ENCODE measurements at regions not wholly inside any gene's neighbourhood (a gene's known extent, or its start where the extent isn't known, plus 50 kb on each side); places are given as distances from the start of the nearest gene placed in this dataset.

DNA sequence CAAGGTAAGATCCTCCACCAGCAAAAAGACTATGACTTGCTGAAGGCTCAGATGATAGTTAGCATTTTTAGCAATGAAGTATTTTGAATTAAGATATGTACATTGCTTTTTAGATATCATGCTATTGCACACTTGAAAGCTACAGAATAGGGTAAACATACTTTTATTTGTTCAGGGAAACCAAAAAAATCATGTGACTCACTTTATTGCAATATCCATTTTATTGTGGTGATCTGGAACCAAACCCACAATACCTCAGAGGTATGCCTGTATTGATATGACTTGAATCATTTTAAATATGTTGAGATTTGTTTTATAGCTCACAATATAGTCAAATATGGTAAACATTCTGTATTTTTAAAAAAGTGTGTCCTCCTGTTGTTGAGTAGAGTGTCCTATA is 96.1 kb downstream of the DIO3 start:
- in situ Hi-C loops (cut with MboI): no loop called here
- Histone ChIP-seq H2AFZ (ENCODE audit: control insufficient read depth, low read depth, low read length) (no peak overlapping the region), H3K79me2 (ENCODE audit: control insufficient read depth, insufficient read depth, low read length) (no peaks in the 10 kb centered on the region), H3K36me3 (ENCODE audit: control insufficient read depth in 2 of 2, insufficient read depth in 2 of 2, low read length in 1 of 2) (no peaks in the 10 kb centered on the region), H4K20me1 (ENCODE audit: control insufficient read depth, insufficient read depth) (no peaks in the 10 kb centered on the region), H3K9me3 (replicated peaks; ENCODE audit: control insufficient read depth, insufficient read depth, low read length) (no peaks in the 10 kb centered on the region), H3K4me3 (no peak overlapping the region), H3K9ac (ENCODE audit: control insufficient read depth, insufficient read depth, low read length) (no peak overlapping the region), H3K4me1 (ENCODE audit: control insufficient read depth, insufficient read depth, low read length) (no peaks in the 10 kb centered on the region), H3K27me3 (replicated peaks in 1 of 2; ENCODE audit: control insufficient read depth in 2 of 2, insufficient read depth in 2 of 2, low read length in 1 of 2) (no peaks in the 10 kb centered on the region; a peak in 2 of 4 replicates), H3K27ac (ENCODE audit: control insufficient read depth, insufficient read depth) (no peak overlapping the region), H3K4me2 (ENCODE audit: control insufficient read depth, insufficient read depth) (no peak overlapping the region)
- BruUV-seq (replicated peaks): no TSS peak
- ChIA-PET POLR2A (no interaction called here), CTCF (no interaction called here), SMC1A (ENCODE audit: uncharacterized antibody, unreplicated experiment) (no interaction called here), RAD21 (ENCODE audit: unreplicated experiment) (no interaction called here)
- intact Hi-C loops (cut with micrococcal nuclease; ENCODE audit: unreplicated experiment): no loop called here
- TF ChIP-seq CHD1 (IDR thresholded peaks at IDR 0.05; ENCODE audit: low read depth, low read length) (no peak), IKZF2 (IDR thresholded peaks at IDR 0.05) (no peak)
- FAIRE-seq (no peak), ATAC-seq (no peak), DNase-seq (ENCODE audit: low read depth, low spot score) (no peak)

DNA sequence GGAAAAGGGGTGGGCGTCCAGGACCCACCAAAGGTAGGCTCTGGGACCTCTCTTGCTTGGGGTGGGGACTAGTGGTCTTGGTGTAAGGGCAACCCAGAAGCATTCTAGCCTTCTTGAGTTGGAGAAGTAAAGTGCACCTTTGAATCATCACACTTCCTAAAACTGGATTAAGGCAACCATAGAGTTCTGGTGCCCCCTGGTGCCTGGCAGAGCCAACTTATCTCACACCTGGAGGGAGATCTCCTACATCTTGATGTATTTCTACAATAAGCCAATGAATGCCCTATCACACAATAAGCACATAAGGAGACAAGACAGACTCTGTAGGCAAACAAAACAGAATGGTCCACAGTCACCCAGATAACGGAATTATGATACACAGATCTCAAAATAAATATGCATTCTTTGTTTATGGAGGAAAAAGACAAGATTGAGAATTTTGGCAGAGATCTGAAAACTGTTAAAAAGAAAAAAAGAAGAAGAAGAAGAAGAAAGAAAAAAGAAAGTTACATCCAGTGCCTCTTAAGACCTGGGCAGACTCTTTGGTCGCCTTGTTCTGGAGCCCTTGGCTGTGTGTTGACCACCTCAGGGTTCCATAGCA is 95.9 kb upstream of the PPP2R5C start:
- Histone ChIP-seq H3K4me3 (no peak overlapping the region), H3K36me3 (ENCODE audit: control insufficient read depth in 2 of 2, insufficient read depth in 2 of 2, low read length in 1 of 2) (no peaks in the 10 kb centered on the region), H2AFZ (ENCODE audit: control insufficient read depth, low read depth, low read length) (no peak overlapping the region), H4K20me1 (ENCODE audit: control insufficient read depth, insufficient read depth) (no peaks in the 10 kb centered on the region), H3K9me3 (replicated peaks; ENCODE audit: control insufficient read depth, insufficient read depth, low read length) (no peaks in the 10 kb centered on the region; the same call in 2 of the 3 replicates), H3K79me2 (ENCODE audit: control insufficient read depth, insufficient read depth, low read length) (no peaks in the 10 kb centered on the region), H3K4me1 (ENCODE audit: control insufficient read depth, insufficient read depth, low read length) (no peaks in the 10 kb centered on the region), H3K27me3 (replicated peaks in 1 of 2; ENCODE audit: control insufficient read depth in 2 of 2, insufficient read depth in 2 of 2, low read length in 1 of 2) (no peaks in the 10 kb centered on the region), H3K4me2 (ENCODE audit: control insufficient read depth, insufficient read depth) (no peak overlapping the region), H3K27ac (ENCODE audit: control insufficient read depth, insufficient read depth) (no peak overlapping the region), H3K9ac (ENCODE audit: control insufficient read depth, insufficient read depth, low read length) (no peak overlapping the region)
- 6% methylated on average over 3 of the region's 3 CpGs for WGBS (ENCODE audit: insufficient coverage, insufficient replicate concordance, low lambda C conversion rate, missing lambda C conversion rate)
- ChIA-PET RAD21 (ENCODE audit: unreplicated experiment) (no interaction called here), SMC1A (ENCODE audit: uncharacterized antibody, unreplicated experiment) (no interaction called here), CTCF (interaction anchor here (1.2 kb wide), 1 partner anchor 11 kb away, joined by 3 read pairs; no protein-coding TSS in a partner anchor), POLR2A (no interaction called here)
- no TSS peak for BruUV-seq (replicated peaks)
- ATAC-seq (peak; percentile 82), FAIRE-seq (peak; percentile 56), DNase-seq (ENCODE audit: low read depth, low spot score) (no peak)
- intact Hi-C loops (cut with micrococcal nuclease; ENCODE audit: unreplicated experiment): no loop called here
- in situ Hi-C loops (cut with MboI): no loop called here
- no peak for TF ChIP-seq ZBED1 (IDR thresholded peaks at IDR 0.05; ENCODE audit: borderline replicate concordance)
- TF ChIP-seq POLR2A (IDR thresholded peaks at IDR 0.05; ENCODE audit: low read depth, low read length): no peak
- TF ChIP-seq EED (IDR thresholded peaks at IDR 0.05; ENCODE audit: low read depth): no peak
- no peak for TF ChIP-seq TCF3 (IDR thresholded peaks at IDR 0.05; ENCODE audit: borderline replicate concordance, insufficient read depth, low read depth, low read length)
- peak; percentile 35; the same call in 1 of the 2 replicates for TF ChIP-seq SPI1 (IDR thresholded peaks at IDR 0.05; ENCODE audit: borderline replicate concordance, insufficient read depth, low read depth, low read length)
- TF ChIP-seq, protein P1, sequence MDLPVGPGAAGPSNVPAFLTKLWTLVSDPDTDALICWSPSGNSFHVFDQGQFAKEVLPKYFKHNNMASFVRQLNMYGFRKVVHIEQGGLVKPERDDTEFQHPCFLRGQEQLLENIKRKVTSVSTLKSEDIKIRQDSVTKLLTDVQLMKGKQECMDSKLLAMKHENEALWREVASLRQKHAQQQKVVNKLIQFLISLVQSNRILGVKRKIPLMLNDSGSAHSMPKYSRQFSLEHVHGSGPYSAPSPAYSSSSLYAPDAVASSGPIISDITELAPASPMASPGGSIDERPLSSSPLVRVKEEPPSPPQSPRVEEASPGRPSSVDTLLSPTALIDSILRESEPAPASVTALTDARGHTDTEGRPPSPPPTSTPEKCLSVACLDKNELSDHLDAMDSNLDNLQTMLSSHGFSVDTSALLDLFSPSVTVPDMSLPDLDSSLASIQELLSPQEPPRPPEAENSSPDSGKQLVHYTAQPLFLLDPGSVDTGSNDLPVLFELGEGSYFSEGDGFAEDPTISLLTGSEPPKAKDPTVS (IDR thresholded peaks at IDR 0.05; ENCODE audit: low read depth, low read length): no peak
- no peak for TF ChIP-seq CBFB (IDR thresholded peaks at IDR 0.05; ENCODE audit: low read depth)
- TF ChIP-seq IRF4 (IDR thresholded peaks at IDR 0.05; ENCODE audit: low read depth, low read length): no peak
- no peak for TF ChIP-seq NKRF (conservative IDR thresholded peaks at IDR 0.05)
- TF ChIP-seq BMI1 (IDR thresholded peaks at IDR 0.05; ENCODE audit: borderline replicate concordance): no peak
- no peak for TF ChIP-seq SIX5 (IDR thresholded peaks at IDR 0.05; ENCODE audit: low read depth, low read length, severe bottlenecking)
- TF ChIP-seq ZNF207 (IDR thresholded peaks at IDR 0.05; ENCODE audit: borderline replicate concordance): no peak
- no peak for TF ChIP-seq POU2F2 (IDR thresholded peaks at IDR 0.05; ENCODE audit: borderline replicate concordance, low read depth, low read length)
- TF ChIP-seq CREB1 (IDR thresholded peaks at IDR 0.05; ENCODE audit: low read depth): no peak

Data from GM12878 (cell line).